Tibial nerve (tissue), 3 donors: ENCODE measurements at regions not wholly inside any gene's neighbourhood (a gene's known extent, or its start where the extent isn't known, plus 50 kb on each side); places are given as distances from the start of the nearest gene placed in this dataset.

Source experiments
- EP300 ChIP-seq, 2 donors: sonication (generic); formaldehyde crosslinking; IDR thresholded peaks; one replicate each; pipeline ENCODE4 v1.6.1; 2017; ENCODE audit warnings: antibody characterized with exemption in 2 of 2, mild to moderate bottlenecking in 1 of 2
- POLR2A ChIP-seq, 2 donors: fragments of 450-650 bp; IDR thresholded peaks; one replicate each; pipeline ENCODE4 v1.6.1; 2017; ENCODE audit warnings: antibody characterized with exemption in 2 of 2, mild to moderate bottlenecking in 2 of 2, moderate library complexity in 2 of 2

- TF ChIP-seq EP300 (IDR thresholded peaks at IDR 0.05) (no peak), POLR2A (IDR thresholded peaks at IDR 0.05) (no peak)
These were observed 124.2 kb downstream of the BUB3 start for GRCh38 chr10:123278445-123278844.
